Mucosa of descending colon (tissue), 3 donors: ENCODE measurements at regions not wholly inside any gene's neighbourhood (a gene's known extent, or its start where the extent isn't known, plus 50 kb on each side); places are given as distances from the start of the nearest gene placed in this dataset.

Source experiments
- ATAC-seq: fragments of 200-7000 bp; cut with Tn5 transposase; one replicate; pipeline ENCODE4 v1.9.1; 2020; ENCODE audit warnings: mild to moderate bottlenecking, moderate library complexity
- DNase-seq, 3 donors: peaks; one replicate each; pipeline ENCODE4 v3.0.0-alpha.2; 2020
- H3K36me3 ChIP-seq: fragments of 200-600 bp; one replicate; pipeline ENCODE4 v1.8.0; 2021; ENCODE audit warnings: low read depth, mild to moderate bottlenecking
- H3K4me1 ChIP-seq: fragments of 200-600 bp; one replicate; pipeline ENCODE4 v1.8.0; 2021; ENCODE audit warnings: low read depth, mild to moderate bottlenecking
- H3K4me3 ChIP-seq: fragments of 200-600 bp; one replicate; pipeline ENCODE4 v1.8.0; 2021; ENCODE audit warnings: mild to moderate bottlenecking
- H3K9me3 ChIP-seq: fragments of 200-600 bp; one replicate; pipeline ENCODE4 v1.8.0; 2021; ENCODE audit warnings: mild to moderate bottlenecking
- CTCF ChIP-seq: fragments of 200-600 bp; IDR thresholded peaks from one replicate; pipeline ENCODE4 v1.8.0; 2022; ENCODE audit warnings: antibody characterized with exemption, mild to moderate bottlenecking
- intact Hi-C, 2 donors: fragments of 100-400 bp; cut with DNase I in 1 of 2; cut with micrococcal nuclease in 1 of 2; formaldehyde crosslinking; loops; one replicate each; pipeline versions ENCODE4 v1.11.0 to v1.11.1; 2022; cut with DNase I, micrococcal nuclease
- donor health status: DM: no; HTN: no; CAD: no; lungs with moderate emphysema.
- donor health status: DM: no; HTN: no; CAD: no.
- donor health status: DM: no; HTN: yes; CAD: no.

GRCh38 chr17:62160816-62161215 lies 95.7 kb upstream of the MED13 start:
- Histone ChIP-seq H3K9me3 (no peaks in the 10 kb centered on the region), H3K4me1 (peaks cover 3% of the 10 kb centered on the region), H3K36me3 (no peaks in the 10 kb centered on the region), H3K4me3 (no peak overlapping the region)
- no peak for TF ChIP-seq CTCF
- intact Hi-C loops: no loop called here
- no peak for DNase-seq
- no peak for ATAC-seq

- DNase-seq (no peak), ATAC-seq (no peak)
- Histone ChIP-seq H3K4me1 (peaks cover 3% of the 10 kb centered on the region), H3K36me3 (no peaks in the 10 kb centered on the region), H3K4me3 (no peak overlapping the region), H3K9me3 (no peaks in the 10 kb centered on the region)
- TF ChIP-seq CTCF: no peak
- intact Hi-C loops: no loop called here
Measured at GRCh38 chr17:62159994-62160393, 94.9 kb upstream of the MED13 start.

GRCh38 chr17:62156949-62157348 lies 91.9 kb upstream of the MED13 start:
- H3K4me1 ChIP-seq: no peaks in the 10 kb centered on the region
- peak; percentile 40 for ATAC-seq
- DNase-seq: no peak
- no peaks in the 10 kb centered on the region for H3K36me3 ChIP-seq
- intact Hi-C loops: no loop called here
- TF ChIP-seq CTCF: no peak
- no peak overlapping the region for H3K4me3 ChIP-seq
- no peaks in the 10 kb centered on the region for H3K9me3 ChIP-seq

GRCh38 chr17:62154909-62155308 lies 89.8 kb upstream of the MED13 start:
- DNase-seq: no peak

GRCh38 chr17:62150471-62150870 lies 85.4 kb upstream of the MED13 start:
- ATAC-seq: no peak
- Histone ChIP-seq H3K4me3 (no peak overlapping the region), H3K36me3 (no peaks in the 10 kb centered on the region), H3K9me3 (no peaks in the 10 kb centered on the region), H3K4me1 (peaks cover 8% of the 10 kb centered on the region)
- intact Hi-C loops: no loop called here
- DNase-seq: no peak
- no peak for TF ChIP-seq CTCF

More at GRCh38 chr17:62154909-62155308, 89.8 kb upstream of the MED13 start:
- Histone ChIP-seq H3K4me1 (peaks cover 7% of the 10 kb centered on the region), H3K4me3 (no peak overlapping the region), H3K36me3 (no peaks in the 10 kb centered on the region), H3K9me3 (no peaks in the 10 kb centered on the region)
- TF ChIP-seq CTCF: no peak
- intact Hi-C loops: no loop called here
- ATAC-seq: no peak

GRCh38 chr17:62149961-62150360 lies 84.9 kb upstream of the MED13 start:
- ATAC-seq (peak; percentile 93), DNase-seq (no peak)
- no peak overlapping the region for H3K4me3 ChIP-seq
- intact Hi-C loops: no loop called here
- no peak for TF ChIP-seq CTCF
- H3K9me3 ChIP-seq: no peaks in the 10 kb centered on the region
- H3K4me1 ChIP-seq: peaks cover 8% of the 10 kb centered on the region
- no peaks in the 10 kb centered on the region for H3K36me3 ChIP-seq
